Neural cell (in vitro differentiated cells): ENCODE measurements at regions not wholly inside any gene's neighbourhood (a gene's known extent, or its start where the extent isn't known, plus 50 kb on each side); places are given as distances from the start of the nearest gene placed in this dataset.

Source experiments
- EP300 ChIP-seq: fragments of 450-650 bp; conservative IDR thresholded peaks from 2 replicates; pipeline ENCODE4 v1.6.1; 2014; ENCODE audit warnings: antibody characterized with exemption, mild to moderate bottlenecking, moderate library complexity; ENCODE audit not compliant: poor library complexity, severe bottlenecking
- EZH2 ChIP-seq: fragments of 200-600, 300-800 bp; shearing (Covaris generic), sonication (generic); IDR thresholded peaks from 2 replicates; pipeline ENCODE4 v1.6.1; 2014; ENCODE audit warnings: antibody characterized with exemption, low read length, borderline replicate concordance, mild to moderate bottlenecking; ENCODE audit not compliant: insufficient read depth, poor library complexity, severe bottlenecking
- RAD21 ChIP-seq: fragments of 450-650 bp; conservative IDR thresholded peaks from 2 replicates; pipeline ENCODE4 v1.6.1; 2014; ENCODE audit warnings: antibody characterized with exemption, mild to moderate bottlenecking, moderate library complexity
- SMC3 ChIP-seq: fragments of 450-650 bp; conservative IDR thresholded peaks from 2 replicates; pipeline ENCODE4 v1.6.1; 2014; ENCODE audit warnings: antibody characterized with exemption, mild to moderate bottlenecking, moderate library complexity; ENCODE audit not compliant: poor library complexity
- TF ChIP-seq, protein P1 (sequence below): fragments of 450-650 bp; IDR thresholded peaks from 2 replicates; pipeline ENCODE4 v1.5.1; 2014; ENCODE audit warnings: antibody characterized with exemption, mild to moderate bottlenecking, moderate library complexity; ENCODE audit not compliant: poor library complexity, severe bottlenecking
- TF ChIP-seq, protein P2 (sequence below): IDR thresholded peaks from 2 replicates; pipeline ENCODE4 v1.6.1; 2012; ENCODE audit warnings: borderline replicate concordance

DNA sequence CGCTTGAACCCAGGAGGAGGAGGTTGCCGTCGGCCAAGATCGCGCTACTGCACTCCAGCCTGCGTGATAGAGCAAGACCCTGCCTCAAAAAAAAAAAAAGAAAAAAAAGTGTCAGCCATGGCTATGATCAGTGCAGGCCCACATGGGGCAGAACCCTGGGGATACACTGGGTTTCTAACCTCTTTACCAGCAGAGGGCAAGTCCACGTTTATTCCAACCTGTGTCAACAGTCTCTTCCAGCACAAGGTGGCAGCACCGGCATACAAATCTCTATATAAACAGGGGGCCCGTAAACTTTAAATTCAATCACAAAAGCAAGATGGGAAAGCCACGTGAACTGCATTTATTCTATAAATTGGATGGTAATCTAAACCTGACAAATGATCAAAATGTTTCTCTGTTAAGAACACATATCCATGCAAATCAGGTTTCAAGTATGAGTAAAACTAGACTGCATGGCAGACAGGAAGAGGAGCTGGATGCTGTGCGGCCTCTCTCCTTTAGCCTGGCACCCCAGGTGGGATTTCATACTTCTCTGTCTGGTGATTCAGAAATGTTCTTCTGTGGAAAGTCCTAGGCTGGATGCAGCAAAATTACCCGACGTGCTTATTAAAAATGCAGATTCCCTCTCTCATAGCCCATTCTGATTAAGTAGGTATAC lies 60.0 kb upstream of the STEAP1B start:
- no peak for TF ChIP-seq EZH2
- TF ChIP-seq, protein P1, sequence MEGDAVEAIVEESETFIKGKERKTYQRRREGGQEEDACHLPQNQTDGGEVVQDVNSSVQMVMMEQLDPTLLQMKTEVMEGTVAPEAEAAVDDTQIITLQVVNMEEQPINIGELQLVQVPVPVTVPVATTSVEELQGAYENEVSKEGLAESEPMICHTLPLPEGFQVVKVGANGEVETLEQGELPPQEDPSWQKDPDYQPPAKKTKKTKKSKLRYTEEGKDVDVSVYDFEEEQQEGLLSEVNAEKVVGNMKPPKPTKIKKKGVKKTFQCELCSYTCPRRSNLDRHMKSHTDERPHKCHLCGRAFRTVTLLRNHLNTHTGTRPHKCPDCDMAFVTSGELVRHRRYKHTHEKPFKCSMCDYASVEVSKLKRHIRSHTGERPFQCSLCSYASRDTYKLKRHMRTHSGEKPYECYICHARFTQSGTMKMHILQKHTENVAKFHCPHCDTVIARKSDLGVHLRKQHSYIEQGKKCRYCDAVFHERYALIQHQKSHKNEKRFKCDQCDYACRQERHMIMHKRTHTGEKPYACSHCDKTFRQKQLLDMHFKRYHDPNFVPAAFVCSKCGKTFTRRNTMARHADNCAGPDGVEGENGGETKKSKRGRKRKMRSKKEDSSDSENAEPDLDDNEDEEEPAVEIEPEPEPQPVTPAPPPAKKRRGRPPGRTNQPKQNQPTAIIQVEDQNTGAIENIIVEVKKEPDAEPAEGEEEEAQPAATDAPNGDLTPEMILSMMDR = peak; percentile 98
- peak; percentile 94 for TF ChIP-seq RAD21
- no peak for TF ChIP-seq EP300
- TF ChIP-seq SMC3 = peak; percentile 98
- TF ChIP-seq, protein P2, sequence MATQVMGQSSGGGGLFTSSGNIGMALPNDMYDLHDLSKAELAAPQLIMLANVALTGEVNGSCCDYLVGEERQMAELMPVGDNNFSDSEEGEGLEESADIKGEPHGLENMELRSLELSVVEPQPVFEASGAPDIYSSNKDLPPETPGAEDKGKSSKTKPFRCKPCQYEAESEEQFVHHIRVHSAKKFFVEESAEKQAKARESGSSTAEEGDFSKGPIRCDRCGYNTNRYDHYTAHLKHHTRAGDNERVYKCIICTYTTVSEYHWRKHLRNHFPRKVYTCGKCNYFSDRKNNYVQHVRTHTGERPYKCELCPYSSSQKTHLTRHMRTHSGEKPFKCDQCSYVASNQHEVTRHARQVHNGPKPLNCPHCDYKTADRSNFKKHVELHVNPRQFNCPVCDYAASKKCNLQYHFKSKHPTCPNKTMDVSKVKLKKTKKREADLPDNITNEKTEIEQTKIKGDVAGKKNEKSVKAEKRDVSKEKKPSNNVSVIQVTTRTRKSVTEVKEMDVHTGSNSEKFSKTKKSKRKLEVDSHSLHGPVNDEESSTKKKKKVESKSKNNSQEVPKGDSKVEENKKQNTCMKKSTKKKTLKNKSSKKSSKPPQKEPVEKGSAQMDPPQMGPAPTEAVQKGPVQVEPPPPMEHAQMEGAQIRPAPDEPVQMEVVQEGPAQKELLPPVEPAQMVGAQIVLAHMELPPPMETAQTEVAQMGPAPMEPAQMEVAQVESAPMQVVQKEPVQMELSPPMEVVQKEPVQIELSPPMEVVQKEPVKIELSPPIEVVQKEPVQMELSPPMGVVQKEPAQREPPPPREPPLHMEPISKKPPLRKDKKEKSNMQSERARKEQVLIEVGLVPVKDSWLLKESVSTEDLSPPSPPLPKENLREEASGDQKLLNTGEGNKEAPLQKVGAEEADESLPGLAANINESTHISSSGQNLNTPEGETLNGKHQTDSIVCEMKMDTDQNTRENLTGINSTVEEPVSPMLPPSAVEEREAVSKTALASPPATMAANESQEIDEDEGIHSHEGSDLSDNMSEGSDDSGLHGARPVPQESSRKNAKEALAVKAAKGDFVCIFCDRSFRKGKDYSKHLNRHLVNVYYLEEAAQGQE = no peak
